K562 (cell line): ENCODE measurements at regions not wholly inside any gene's neighbourhood (a gene's known extent, or its start where the extent isn't known, plus 50 kb on each side); places are given as distances from the start of the nearest gene placed in this dataset.

Experiments used
- MAFF ChIP-seq: IDR thresholded peaks from 2 replicates; pipeline ENCODE4 v1.6.1; 2012; ENCODE audit warnings: low read length, improper control_type of control experiment
- POLR2AphosphoS5 ChIP-seq: IDR thresholded peaks from 2 replicates; pipeline ENCODE4 v1.6.1; 2011; ENCODE audit warnings: mild to moderate bottlenecking, low read depth, low read length, moderate library complexity; ENCODE audit not compliant: control insufficient read depth, insufficient read depth
- RCOR1 ChIP-seq, 2 experiments: IDR thresholded peaks; 2 replicates each; pipeline ENCODE4 v1.6.1; 2012; ENCODE audit warnings: low read depth in 2 of 2, low read length in 2 of 2, borderline replicate concordance in 1 of 2, improper control_type of control experiment in 1 of 2
- ZFX ChIP-seq: sonication (generic); formaldehyde crosslinking; IDR thresholded peaks from 2 replicates; pipeline ENCODE4 v1.8.0; 2022; ENCODE audit warnings: mild to moderate bottlenecking, missing genetic modification reagents, moderate library complexity
- TF ChIP-seq, protein P1 (sequence below), 2 experiments: fragments of 450-650 bp; IDR thresholded peaks; 2 replicates each; pipeline ENCODE4 v1.6.1; 2016
- TF ChIP-seq, protein P2 (sequence below), 3 experiments: IDR thresholded peaks in 2 of 3; conservative IDR thresholded peaks in 1 of 3; 2 replicates each; pipeline ENCODE4 v1.5.1; 2011 to 2012; ENCODE audit warnings: low read length in 3 of 3, mild to moderate bottlenecking in 3 of 3, control low read depth in 2 of 3, improper control_type of control experiment in 1 of 3, inconsistent platforms in 1 of 3, low read depth in 1 of 3, mixed read lengths in 1 of 3, moderate library complexity in 1 of 3; ENCODE audit not compliant: insufficient read depth in 2 of 3

DNA sequence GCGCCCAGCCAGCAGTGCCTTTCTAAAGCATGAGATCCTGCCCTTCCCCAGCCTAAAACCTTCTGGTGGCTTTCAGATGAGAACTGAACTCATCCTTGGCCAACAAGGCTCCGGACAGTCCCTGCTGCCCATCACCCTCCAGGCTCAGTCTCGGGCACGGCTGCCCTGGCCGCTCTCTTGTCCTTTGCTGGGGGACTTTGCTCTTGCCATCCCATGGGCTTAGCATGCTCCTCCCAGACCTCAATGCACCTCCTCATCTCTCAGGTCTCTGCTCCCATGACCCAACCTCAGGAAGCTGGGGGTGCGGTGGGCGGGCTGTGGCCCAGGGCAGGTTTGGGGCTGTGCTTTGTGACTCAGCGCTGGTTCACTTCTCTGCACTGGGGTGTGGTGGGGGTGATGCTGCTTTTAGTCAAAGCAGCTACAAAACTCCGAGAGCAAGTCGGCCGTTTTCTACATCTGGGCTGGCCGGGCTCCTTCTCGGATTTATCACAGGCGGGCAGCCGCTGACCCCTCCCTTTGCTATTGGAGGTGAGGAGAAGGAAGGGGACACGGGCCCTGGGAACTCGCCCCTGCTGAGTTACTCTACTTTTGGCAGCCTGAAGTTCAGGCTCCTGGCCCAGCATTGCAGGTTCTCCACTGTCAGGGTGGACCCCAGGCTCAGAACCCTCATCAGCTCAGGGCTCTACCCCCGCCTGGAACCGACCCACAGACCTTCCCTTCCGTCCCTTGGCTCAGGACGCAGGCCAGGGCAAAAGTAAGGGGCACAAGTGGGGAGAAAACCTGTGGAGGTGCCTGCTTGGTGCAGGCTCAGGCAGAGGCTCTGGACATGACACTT lies 90.6 kb upstream of the TAF1B start:
- TF ChIP-seq ZFX (CRISPR knock-in tag) (no peak), MAFF (no peak), POLR2AphosphoS5 (no peak), RCOR1 (IDR thresholded peaks at IDR 0.05; ENCODE audit: borderline replicate concordance in 1 of 2, low read depth in 2 of 2, low read length in 2 of 2) (no peak; a peak in 1 of 4 replicates)
- TF ChIP-seq, protein P1, sequence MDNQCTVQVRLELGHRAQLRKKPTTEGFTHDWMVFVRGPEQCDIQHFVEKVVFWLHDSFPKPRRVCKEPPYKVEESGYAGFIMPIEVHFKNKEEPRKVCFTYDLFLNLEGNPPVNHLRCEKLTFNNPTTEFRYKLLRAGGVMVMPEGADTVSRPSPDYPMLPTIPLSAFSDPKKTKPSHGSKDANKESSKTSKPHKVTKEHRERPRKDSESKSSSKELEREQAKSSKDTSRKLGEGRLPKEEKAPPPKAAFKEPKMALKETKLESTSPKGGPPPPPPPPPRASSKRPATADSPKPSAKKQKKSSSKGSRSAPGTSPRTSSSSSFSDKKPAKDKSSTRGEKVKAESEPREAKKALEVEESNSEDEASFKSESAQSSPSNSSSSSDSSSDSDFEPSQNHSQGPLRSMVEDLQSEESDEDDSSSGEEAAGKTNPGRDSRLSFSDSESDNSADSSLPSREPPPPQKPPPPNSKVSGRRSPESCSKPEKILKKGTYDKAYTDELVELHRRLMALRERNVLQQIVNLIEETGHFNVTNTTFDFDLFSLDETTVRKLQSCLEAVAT (IDR thresholded peaks at IDR 0.05) = no peak
- TF ChIP-seq, protein P2, sequence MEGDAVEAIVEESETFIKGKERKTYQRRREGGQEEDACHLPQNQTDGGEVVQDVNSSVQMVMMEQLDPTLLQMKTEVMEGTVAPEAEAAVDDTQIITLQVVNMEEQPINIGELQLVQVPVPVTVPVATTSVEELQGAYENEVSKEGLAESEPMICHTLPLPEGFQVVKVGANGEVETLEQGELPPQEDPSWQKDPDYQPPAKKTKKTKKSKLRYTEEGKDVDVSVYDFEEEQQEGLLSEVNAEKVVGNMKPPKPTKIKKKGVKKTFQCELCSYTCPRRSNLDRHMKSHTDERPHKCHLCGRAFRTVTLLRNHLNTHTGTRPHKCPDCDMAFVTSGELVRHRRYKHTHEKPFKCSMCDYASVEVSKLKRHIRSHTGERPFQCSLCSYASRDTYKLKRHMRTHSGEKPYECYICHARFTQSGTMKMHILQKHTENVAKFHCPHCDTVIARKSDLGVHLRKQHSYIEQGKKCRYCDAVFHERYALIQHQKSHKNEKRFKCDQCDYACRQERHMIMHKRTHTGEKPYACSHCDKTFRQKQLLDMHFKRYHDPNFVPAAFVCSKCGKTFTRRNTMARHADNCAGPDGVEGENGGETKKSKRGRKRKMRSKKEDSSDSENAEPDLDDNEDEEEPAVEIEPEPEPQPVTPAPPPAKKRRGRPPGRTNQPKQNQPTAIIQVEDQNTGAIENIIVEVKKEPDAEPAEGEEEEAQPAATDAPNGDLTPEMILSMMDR (IDR thresholded peaks at IDR 0.05 in 2 of 3, conservative IDR thresholded peaks at IDR 0.05 in 1 of 3; ENCODE audit: insufficient read depth in 2 of 3, low read depth in 1 of 3, low read length in 3 of 3) = no peak
